ENCODE measurements at regions not wholly inside any gene's neighbourhood (a gene's known extent, or its start where the extent isn't known, plus 50 kb on each side); places are given as distances from the start of the nearest gene placed in this dataset.

GRCh38 chr5:163976696-163977095 lies 471.3 kb downstream of the MAT2B start:
- DNase-seq (ENCODE audit: low read depth): no peak
- in situ Hi-C loops (cut with HindIII; ENCODE audit: low sequenced_read_pairs): no loop called here
- TF ChIP-seq, protein P1, sequence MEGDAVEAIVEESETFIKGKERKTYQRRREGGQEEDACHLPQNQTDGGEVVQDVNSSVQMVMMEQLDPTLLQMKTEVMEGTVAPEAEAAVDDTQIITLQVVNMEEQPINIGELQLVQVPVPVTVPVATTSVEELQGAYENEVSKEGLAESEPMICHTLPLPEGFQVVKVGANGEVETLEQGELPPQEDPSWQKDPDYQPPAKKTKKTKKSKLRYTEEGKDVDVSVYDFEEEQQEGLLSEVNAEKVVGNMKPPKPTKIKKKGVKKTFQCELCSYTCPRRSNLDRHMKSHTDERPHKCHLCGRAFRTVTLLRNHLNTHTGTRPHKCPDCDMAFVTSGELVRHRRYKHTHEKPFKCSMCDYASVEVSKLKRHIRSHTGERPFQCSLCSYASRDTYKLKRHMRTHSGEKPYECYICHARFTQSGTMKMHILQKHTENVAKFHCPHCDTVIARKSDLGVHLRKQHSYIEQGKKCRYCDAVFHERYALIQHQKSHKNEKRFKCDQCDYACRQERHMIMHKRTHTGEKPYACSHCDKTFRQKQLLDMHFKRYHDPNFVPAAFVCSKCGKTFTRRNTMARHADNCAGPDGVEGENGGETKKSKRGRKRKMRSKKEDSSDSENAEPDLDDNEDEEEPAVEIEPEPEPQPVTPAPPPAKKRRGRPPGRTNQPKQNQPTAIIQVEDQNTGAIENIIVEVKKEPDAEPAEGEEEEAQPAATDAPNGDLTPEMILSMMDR (IDR thresholded peaks at IDR 0.05; ENCODE audit: low read depth, low read length, missing control alignments): no peak
- no peak overlapping the region for H3K4me3 ChIP-seq (ENCODE audit: low read depth, low read length)

GRCh38 chr5:163978897-163979296 lies 473.5 kb downstream of the MAT2B start:
- no peak overlapping the region for H3K4me3 ChIP-seq (ENCODE audit: low read depth, low read length)
- in situ Hi-C loops (cut with HindIII; ENCODE audit: low sequenced_read_pairs): no loop called here
- TF ChIP-seq, protein P1 (IDR thresholded peaks at IDR 0.05; ENCODE audit: low read depth, low read length, missing control alignments): no peak
- DNase-seq (ENCODE audit: low read depth): no peak

GRCh38 chr5:163988566-163988965 lies 483.1 kb downstream of the MAT2B start:
- in situ Hi-C loops (cut with HindIII; ENCODE audit: low sequenced_read_pairs): no loop called here
- DNase-seq (ENCODE audit: low read depth): no peak
- TF ChIP-seq, protein P1 (IDR thresholded peaks at IDR 0.05; ENCODE audit: low read depth, low read length, missing control alignments): no peak
- no peak overlapping the region for H3K4me3 ChIP-seq (ENCODE audit: low read depth, low read length)

GRCh38 chr5:163993126-163993525 lies 487.7 kb downstream of the MAT2B start:
- in situ Hi-C loops (cut with HindIII; ENCODE audit: low sequenced_read_pairs): no loop called here
- no peak for DNase-seq (ENCODE audit: low read depth)

GRCh38 chr5:163995206-163995605 lies 489.8 kb downstream of the MAT2B start:
- TF ChIP-seq, protein P1 (IDR thresholded peaks at IDR 0.05; ENCODE audit: low read depth, low read length, missing control alignments): no peak
- DNase-seq (ENCODE audit: low read depth): no peak
- H3K4me3 ChIP-seq (ENCODE audit: low read depth, low read length): no peak overlapping the region
- in situ Hi-C loops (cut with HindIII; ENCODE audit: low sequenced_read_pairs): no loop called here

More at GRCh38 chr5:163993126-163993525, 487.7 kb downstream of the MAT2B start:
- TF ChIP-seq, protein P1 (IDR thresholded peaks at IDR 0.05; ENCODE audit: low read depth, low read length, missing control alignments): no peak
- H3K4me3 ChIP-seq (ENCODE audit: low read depth, low read length): no peak overlapping the region

DNA sequence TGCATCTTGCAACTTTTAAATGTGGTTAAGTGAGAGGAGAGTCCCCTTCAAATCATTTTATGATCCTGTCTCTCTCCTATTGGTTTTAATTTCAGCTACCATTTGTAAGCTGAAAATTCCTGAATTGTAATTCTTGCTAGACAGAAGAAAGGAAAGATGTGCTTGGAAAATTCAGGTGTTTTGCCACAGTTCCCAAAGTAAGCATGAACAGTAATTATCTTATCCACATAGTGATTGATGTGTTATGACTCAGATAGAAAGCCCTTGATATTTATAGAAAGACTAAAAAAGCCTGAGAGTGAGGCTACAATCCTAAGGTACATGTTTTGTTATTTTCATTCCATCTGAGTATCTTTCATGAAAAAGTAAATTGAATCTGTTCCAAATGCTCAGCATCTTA lies 492.5 kb downstream of the MAT2B start:
- DNase-seq (ENCODE audit: low read depth): no peak
- in situ Hi-C loops (cut with HindIII; ENCODE audit: low sequenced_read_pairs): no loop called here
- H3K4me3 ChIP-seq (ENCODE audit: low read depth, low read length): no peak overlapping the region
- TF ChIP-seq, protein P1 (IDR thresholded peaks at IDR 0.05; ENCODE audit: low read depth, low read length, missing control alignments): no peak

GRCh38 chr5:164000241-164000640 lies 494.8 kb downstream of the MAT2B start:
- in situ Hi-C loops (cut with HindIII; ENCODE audit: low sequenced_read_pairs): loop anchor here (25.0 kb wide), 1 partner anchor 438 kb away; no protein-coding TSS in a partner anchor
- H3K4me3 ChIP-seq (ENCODE audit: low read depth, low read length): no peak overlapping the region
- no peak for DNase-seq (ENCODE audit: low read depth)
- TF ChIP-seq, protein P1 (IDR thresholded peaks at IDR 0.05; ENCODE audit: low read depth, low read length, missing control alignments): no peak

Data from astrocyte of the cerebellum (primary cell).